ENCODE measurements at regions not wholly inside any gene's neighbourhood (a gene's known extent, or its start where the extent isn't known, plus 50 kb on each side); places are given as distances from the start of the nearest gene placed in this dataset.

GRCh38 chr3:152976239-152976638, 141.3 kb downstream of the P2RY1 start:
- H3K4me3 ChIP-seq (ENCODE audit: low read depth, low read length): no peak overlapping the region
- no peak for TF ChIP-seq CTCF (conservative IDR thresholded peaks at IDR 0.05; ENCODE audit: low read depth, low read length)
- no peak for DNase-seq (ENCODE audit: low read depth)

- no peak for TF ChIP-seq CTCF (conservative IDR thresholded peaks at IDR 0.05; ENCODE audit: low read depth, low read length)
- no peak for DNase-seq (ENCODE audit: low read depth)
- no peak overlapping the region for H3K4me3 ChIP-seq (ENCODE audit: low read depth, low read length)
Observed at GRCh38 chr3:152977366-152977765, 142.4 kb downstream of the P2RY1 start.

- no peak for TF ChIP-seq CTCF (conservative IDR thresholded peaks at IDR 0.05; ENCODE audit: low read depth, low read length)
- DNase-seq (ENCODE audit: low read depth): no peak
- H3K4me3 ChIP-seq (ENCODE audit: low read depth, low read length): no peak overlapping the region
Observed at GRCh38 chr3:152978152-152978551, 143.2 kb downstream of the P2RY1 start.

GRCh38 chr3:152997526-152997925, 162.6 kb downstream of the P2RY1 start:
- no peak overlapping the region for H3K4me3 ChIP-seq (ENCODE audit: low read depth, low read length)
- no peak for DNase-seq (ENCODE audit: low read depth)
- TF ChIP-seq CTCF (conservative IDR thresholded peaks at IDR 0.05; ENCODE audit: low read depth, low read length): no peak

GRCh38 chr3:152998591-152998990, 163.4 kb upstream of the RAP2B start:
- no peak overlapping the region for H3K4me3 ChIP-seq (ENCODE audit: low read depth, low read length)
- DNase-seq (ENCODE audit: low read depth): no peak
- no peak for TF ChIP-seq CTCF (conservative IDR thresholded peaks at IDR 0.05; ENCODE audit: low read depth, low read length)

- DNase-seq (ENCODE audit: low read depth): no peak
- no peak for TF ChIP-seq CTCF (conservative IDR thresholded peaks at IDR 0.05; ENCODE audit: low read depth, low read length)
- no peak overlapping the region for H3K4me3 ChIP-seq (ENCODE audit: low read depth, low read length)
Observed at GRCh38 chr3:153000325-153000724, 161.7 kb upstream of the RAP2B start.

GRCh38 chr3:153001210-153002078, 160.6 kb upstream of the RAP2B start:
- no peak for TF ChIP-seq CTCF (conservative IDR thresholded peaks at IDR 0.05; ENCODE audit: low read depth, low read length)
- no peak for DNase-seq (ENCODE audit: low read depth)
- H3K4me3 ChIP-seq (ENCODE audit: low read depth, low read length): no peak overlapping the region
